ENCODE measurements at regions not wholly inside any gene's neighbourhood (a gene's known extent, or its start where the extent isn't known, plus 50 kb on each side); places are given as distances from the start of the nearest gene placed in this dataset.

DNA sequence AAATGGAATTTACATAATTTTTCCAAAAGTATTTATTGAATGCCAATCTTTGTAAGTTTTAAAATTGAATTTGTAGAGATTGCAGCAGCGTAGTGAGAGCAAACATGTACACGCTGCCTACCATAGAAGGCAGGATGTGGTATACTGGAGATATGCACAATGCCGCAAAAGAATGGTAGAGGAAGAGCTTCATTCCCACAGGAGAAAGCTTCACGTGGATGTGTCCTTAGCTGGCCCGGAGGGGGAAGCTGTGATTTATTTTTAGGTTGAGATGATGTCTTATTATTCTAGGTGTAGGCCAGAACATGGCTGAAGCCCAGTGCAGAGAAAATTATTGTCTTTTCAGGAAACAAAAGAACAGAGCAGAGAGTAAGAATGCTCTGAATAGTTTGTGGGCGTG is 743.3 kb upstream of the BCHE start:
- ChIA-PET CTCF (ENCODE audit: low intra/inter-chr PET ratio, low total read pairs) (no interaction called here), POLR2A (no interaction called here)
- TF ChIP-seq ZNF878 (CRISPR knock-in tag; IDR thresholded peaks at IDR 0.05) (no peak), MIER3 (CRISPR knock-in tag; IDR thresholded peaks at IDR 0.05; ENCODE audit: borderline replicate concordance) (no peak), KDM1A (CRISPR knock-in tag; IDR thresholded peaks at IDR 0.05) (no peak), ZNF484 (CRISPR knock-in tag; IDR thresholded peaks at IDR 0.05; ENCODE audit: borderline replicate concordance, low read depth) (no peak), ZSCAN29 (CRISPR knock-in tag; conservative IDR thresholded peaks at IDR 0.05) (no peak), GATA4 (IDR thresholded peaks at IDR 0.05; ENCODE audit: borderline replicate concordance, low read depth) (no peak), ZNF468 (CRISPR knock-in tag; IDR thresholded peaks at IDR 0.05) (no peak), ELF4 (CRISPR knock-in tag; IDR thresholded peaks at IDR 0.05; ENCODE audit: borderline replicate concordance) (no peak), NR0B2 (CRISPR knock-in tag; IDR thresholded peaks at IDR 0.05) (no peak), ZNF883 (CRISPR knock-in tag; IDR thresholded peaks at IDR 0.05; ENCODE audit: not compliant biosample characterization) (no peak), ZFP91 (CRISPR knock-in tag; IDR thresholded peaks at IDR 0.05; ENCODE audit: borderline replicate concordance) (no peak), FIP1L1 (IDR thresholded peaks at IDR 0.05; ENCODE audit: borderline replicate concordance, insufficient read depth, low read depth, low read length) (no peak), LCORL (IDR thresholded peaks at IDR 0.05) (no peak), LCORL (CRISPR knock-in tag; IDR thresholded peaks at IDR 0.05) (no peak), STAT5B (CRISPR knock-in tag; IDR thresholded peaks at IDR 0.05) (no peak), REXO4 (CRISPR knock-in tag; IDR thresholded peaks at IDR 0.05; ENCODE audit: borderline replicate concordance) (no peak), ZNF75D (CRISPR knock-in tag; IDR thresholded peaks at IDR 0.05; ENCODE audit: borderline replicate concordance) (no peak), ZFYVE20 (CRISPR knock-in tag; IDR thresholded peaks at IDR 0.05; ENCODE audit: borderline replicate concordance, low read depth) (no peak), FOSL2 (CRISPR knock-in tag; IDR thresholded peaks at IDR 0.05) (no peak)
- TF ChIP-seq, protein P1, sequence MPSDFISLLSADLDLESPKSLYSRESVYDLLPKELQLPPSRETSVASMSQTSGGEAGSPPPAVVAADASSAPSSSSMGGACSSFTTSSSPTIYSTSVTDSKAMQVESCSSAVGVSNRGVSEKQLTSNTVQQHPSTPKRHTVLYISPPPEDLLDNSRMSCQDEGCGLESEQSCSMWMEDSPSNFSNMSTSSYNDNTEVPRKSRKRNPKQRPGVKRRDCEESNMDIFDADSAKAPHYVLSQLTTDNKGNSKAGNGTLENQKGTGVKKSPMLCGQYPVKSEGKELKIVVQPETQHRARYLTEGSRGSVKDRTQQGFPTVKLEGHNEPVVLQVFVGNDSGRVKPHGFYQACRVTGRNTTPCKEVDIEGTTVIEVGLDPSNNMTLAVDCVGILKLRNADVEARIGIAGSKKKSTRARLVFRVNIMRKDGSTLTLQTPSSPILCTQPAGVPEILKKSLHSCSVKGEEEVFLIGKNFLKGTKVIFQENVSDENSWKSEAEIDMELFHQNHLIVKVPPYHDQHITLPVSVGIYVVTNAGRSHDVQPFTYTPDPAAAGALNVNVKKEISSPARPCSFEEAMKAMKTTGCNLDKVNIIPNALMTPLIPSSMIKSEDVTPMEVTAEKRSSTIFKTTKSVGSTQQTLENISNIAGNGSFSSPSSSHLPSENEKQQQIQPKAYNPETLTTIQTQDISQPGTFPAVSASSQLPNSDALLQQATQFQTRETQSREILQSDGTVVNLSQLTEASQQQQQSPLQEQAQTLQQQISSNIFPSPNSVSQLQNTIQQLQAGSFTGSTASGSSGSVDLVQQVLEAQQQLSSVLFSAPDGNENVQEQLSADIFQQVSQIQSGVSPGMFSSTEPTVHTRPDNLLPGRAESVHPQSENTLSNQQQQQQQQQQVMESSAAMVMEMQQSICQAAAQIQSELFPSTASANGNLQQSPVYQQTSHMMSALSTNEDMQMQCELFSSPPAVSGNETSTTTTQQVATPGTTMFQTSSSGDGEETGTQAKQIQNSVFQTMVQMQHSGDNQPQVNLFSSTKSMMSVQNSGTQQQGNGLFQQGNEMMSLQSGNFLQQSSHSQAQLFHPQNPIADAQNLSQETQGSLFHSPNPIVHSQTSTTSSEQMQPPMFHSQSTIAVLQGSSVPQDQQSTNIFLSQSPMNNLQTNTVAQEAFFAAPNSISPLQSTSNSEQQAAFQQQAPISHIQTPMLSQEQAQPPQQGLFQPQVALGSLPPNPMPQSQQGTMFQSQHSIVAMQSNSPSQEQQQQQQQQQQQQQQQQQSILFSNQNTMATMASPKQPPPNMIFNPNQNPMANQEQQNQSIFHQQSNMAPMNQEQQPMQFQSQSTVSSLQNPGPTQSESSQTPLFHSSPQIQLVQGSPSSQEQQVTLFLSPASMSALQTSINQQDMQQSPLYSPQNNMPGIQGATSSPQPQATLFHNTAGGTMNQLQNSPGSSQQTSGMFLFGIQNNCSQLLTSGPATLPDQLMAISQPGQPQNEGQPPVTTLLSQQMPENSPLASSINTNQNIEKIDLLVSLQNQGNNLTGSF (CRISPR knock-in tag; IDR thresholded peaks at IDR 0.05): no peak
- H3K4me3 ChIP-seq (replicated peaks in 1 of 3; ENCODE audit: insufficient read depth in 1 of 3, low read depth in 2 of 3, low read length in 3 of 3): no peak overlapping the region
- no TSS peak for BruUV-seq (replicated peaks)
- no peaks in the 10 kb centered on the region for H3K79me2 ChIP-seq (ENCODE audit: insufficient read depth, low read length)
- intact Hi-C loops (cut with micrococcal nuclease; ENCODE audit: unreplicated experiment) (no loop called here), in situ Hi-C loops (cut with HindIII; ENCODE audit: extremely low pct_ligation_motif_present, low pct_unique_long_range_greater_than_20kb) (no loop called here)
- DNase-seq (ENCODE audit: low spot score): no peak
- no peak overlapping the region for H2AFZ ChIP-seq (ENCODE audit: low read length)
- FAIRE-seq: no peak
- no peak overlapping the region for H3K9ac ChIP-seq (ENCODE audit: insufficient read depth, low read depth, low read length)
- 20% methylated on average over 6 of the region's 6 CpGs for WGBS (ENCODE audit: low lambda C conversion rate)
- H3K27ac ChIP-seq (ENCODE audit: extremely low read length, insufficient read depth, low read length): no peak overlapping the region
- H3K27me3 ChIP-seq (ENCODE audit: control insufficient read depth in 1 of 2, insufficient read depth in 2 of 2, low read length in 2 of 2): no peaks in the 10 kb centered on the region
- H3K9me3 ChIP-seq (ENCODE audit: low read length): peaks cover 4% of the 10 kb centered on the region; the same call in 1 of the 2 replicates
- H3K4me2 ChIP-seq (ENCODE audit: low read depth, low read length): no peak overlapping the region
- H3K36me3 ChIP-seq (replicated peaks in 1 of 2; ENCODE audit: control insufficient read depth in 1 of 2, insufficient read depth in 2 of 2, low read length in 2 of 2): no peaks in the 10 kb centered on the region
- H4K20me1 ChIP-seq (ENCODE audit: insufficient read depth, low read length): no peaks in the 10 kb centered on the region
- ATAC-seq: no peak
- no peaks in the 10 kb centered on the region for H3K4me1 ChIP-seq (ENCODE audit: insufficient read depth, low read length)

All from HepG2 (cell line).